PC-3 (cell line): ENCODE measurements at regions not wholly inside any gene's neighbourhood (a gene's known extent, or its start where the extent isn't known, plus 50 kb on each side); places are given as distances from the start of the nearest gene placed in this dataset.

Source experiments
- ATAC-seq: fragments of 200-7000 bp; cut with Tn5 transposase; 2 replicates; pipeline ENCODE4 v1.9.1; 2020; ENCODE audit warnings: mild to moderate bottlenecking, moderate library complexity
- BruUV-seq: library from RNA; stranded (reverse); fragments of 400-500 nt; replicated peaks from 2 replicates; lab custom pipeline; 2021; lab: Mats Ljungman, UMichigan
- CTCF ChIA-PET: fragments of 300-600 bp; sonication (Branson Sonifier 250); formaldehyde crosslinking; loops from one replicate; lab custom pipeline; 2022; ENCODE audit warnings: antibody characterized with exemption; lab: Charles Lee
- POLR2A ChIA-PET: fragments of 300-600 bp; sonication (Branson Sonifier 250); formaldehyde crosslinking; loops from one replicate; lab custom pipeline; 2022; ENCODE audit warnings: antibody characterized with exemption; ENCODE audit not compliant: unreplicated experiment; lab: Charles Lee
- DNase-seq: peaks from one replicate; pipeline ENCODE4 v3.0.0-alpha.2; 2015
- H2AFZ ChIP-seq: fragments of 300-600 bp; sonication (generic); 2 replicates; pipeline ENCODE4 v1.6.0; 2016; ENCODE audit warnings: antibody characterized with exemption, low read length
- H3F3A ChIP-seq: fragments of 300-600 bp; sonication (generic); one replicate; pipeline ENCODE4 v1.6.0; 2017; ENCODE audit warnings: antibody characterized with exemption, low read length, control low read depth, mild to moderate bottlenecking; ENCODE audit not compliant: unreplicated experiment
- H3K27ac ChIP-seq: fragments of 300-600 bp; sonication (generic); 2 replicates; pipeline ENCODE4 v1.5.1; 2016; ENCODE audit warnings: mild to moderate bottlenecking, low read length
- H3K27me3 ChIP-seq: fragments of 300-600 bp; sonication (generic); 2 replicates; pipeline ENCODE4 v1.6.1; 2016; ENCODE audit warnings: low read length, mixed read lengths
- H3K36me3 ChIP-seq: fragments of 300-600 bp; sonication (generic); 2 replicates; pipeline ENCODE4 v1.6.1; 2016; ENCODE audit warnings: low read depth, mixed run types, low read length, mixed read lengths
- H3K4me1 ChIP-seq: fragments of 300-600 bp; sonication (generic); 2 replicates; pipeline ENCODE4 v1.5.1; 2016; ENCODE audit warnings: low read length; ENCODE audit not compliant: insufficient read depth
- H3K4me2 ChIP-seq: fragments of 300-600 bp; sonication (generic); 2 replicates; pipeline ENCODE4 v1.6.0; 2016; ENCODE audit warnings: low read length
- H3K4me3 ChIP-seq: fragments of 300-600 bp; sonication (generic); 2 replicates; pipeline ENCODE4 v1.5.1; 2016; ENCODE audit warnings: mild to moderate bottlenecking, low read length, mixed read lengths
- H3K79me2 ChIP-seq: fragments of 300-600 bp; sonication (generic); 2 replicates; pipeline ENCODE4 v1.6.1; 2017; ENCODE audit warnings: low read length, mixed read lengths
- H3K9ac ChIP-seq: fragments of 300-600 bp; sonication (generic); 2 replicates; pipeline ENCODE4 v1.6.0; 2016; ENCODE audit warnings: mild to moderate bottlenecking, low read length
- H3K9me2 ChIP-seq: fragments of 300-600 bp; sonication (generic); replicated peaks from 2 replicates; pipeline ENCODE4 v1.6.1; 2016; ENCODE audit warnings: mixed run types, low read length, mixed read lengths
- H3K9me3 ChIP-seq: fragments of 300-600 bp; sonication (generic); 2 replicates; pipeline ENCODE4 v1.6.1; 2016; ENCODE audit warnings: low read length, mixed read lengths
- H4K20me1 ChIP-seq: fragments of 300-600 bp; sonication (generic); 2 replicates; pipeline ENCODE4 v1.6.1; 2016; ENCODE audit warnings: low read length, mixed read lengths
- CTCF ChIP-seq: fragments of 300-600 bp; sonication (generic); conservative IDR thresholded peaks from 2 replicates; pipeline ENCODE4 v1.5.1; 2017; ENCODE audit warnings: antibody characterized with exemption, low read depth, mild to moderate bottlenecking, low read length
- EZH2 ChIP-seq: fragments of 300-600 bp; sonication (generic); IDR thresholded peaks from one replicate; pipeline ENCODE4 v1.6.1; 2017; ENCODE audit warnings: antibody characterized with exemption, mild to moderate bottlenecking, low read length; ENCODE audit not compliant: unreplicated experiment
- EZH2phosphoT487 ChIP-seq: fragments of 300-600 bp; sonication (generic); IDR thresholded peaks from 2 replicates; pipeline ENCODE4 v1.6.1; 2018; ENCODE audit warnings: mild to moderate bottlenecking, antibody characterized with exemption, low read length, borderline replicate concordance
- intact Hi-C: fragments of 100-400 bp; cut with micrococcal nuclease; formaldehyde crosslinking; loops from 2 replicates; pipeline ENCODE4 v1.9.0; 2023

- Histone ChIP-seq H2AFZ (no peak overlapping the region), H3K27ac (no peak overlapping the region), H3K9me2 (no peaks in the 10 kb centered on the region), H3K4me1 (no peaks in the 10 kb centered on the region), H3K9me3 (no peaks in the 10 kb centered on the region), H3K27me3 (peaks cover 15% of the 10 kb centered on the region; the same call in 1 of the 2 replicates), H3K4me2 (no peak overlapping the region), H3K36me3 (no peaks in the 10 kb centered on the region), H3K9ac (no peak overlapping the region), H3F3A (no peaks in the 10 kb centered on the region), H4K20me1 (no peaks in the 10 kb centered on the region), H3K4me3 (no peak overlapping the region), H3K79me2 (no peaks in the 10 kb centered on the region)
- ATAC-seq (no peak), DNase-seq (peak; percentile 79)
- TF ChIP-seq EZH2phosphoT487 (no peak), CTCF (peak; percentile 85), EZH2 (no peak)
- no TSS peak for BruUV-seq
- ChIA-PET POLR2A (no interaction called here), CTCF (no interaction called here)
- intact Hi-C loops: loop anchor here (2.0 to 10.0 kb wide), 4 partner anchors 458 to 714 kb away; partner anchors contain the start of gene MEX3B
Measured at GRCh38 chr15:81480645-81481053, 106.6 kb upstream of the TMC3 start.

DNA sequence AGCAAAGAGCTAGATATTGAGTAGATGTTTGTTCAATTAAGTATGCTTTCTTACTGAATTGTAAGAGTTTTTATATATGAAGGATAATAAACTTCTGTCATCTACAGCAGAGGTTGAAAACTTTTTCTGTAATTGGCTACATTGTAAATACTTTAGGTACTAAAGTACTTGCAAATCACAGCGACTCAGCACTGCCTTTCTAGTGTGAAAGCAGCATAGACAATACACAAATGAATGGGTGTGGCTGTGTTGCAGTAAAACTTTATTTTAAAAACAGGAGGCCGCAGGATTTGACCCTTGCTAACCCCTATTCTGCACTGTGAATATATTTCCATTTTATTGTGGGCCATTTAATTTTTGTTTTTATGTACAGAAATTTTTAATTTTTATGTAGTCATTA, 104.3 kb upstream of the TMC3 start:
- Histone ChIP-seq H3F3A (no peaks in the 10 kb centered on the region), H3K9me3 (no peaks in the 10 kb centered on the region), H3K4me1 (no peaks in the 10 kb centered on the region), H3K9ac (no peak overlapping the region), H4K20me1 (no peaks in the 10 kb centered on the region), H3K27ac (no peak overlapping the region), H3K79me2 (no peaks in the 10 kb centered on the region), H3K36me3 (no peaks in the 10 kb centered on the region), H3K4me2 (no peak overlapping the region), H3K9me2 (no peaks in the 10 kb centered on the region), H3K4me3 (no peak overlapping the region), H2AFZ (no peak overlapping the region), H3K27me3 (peaks cover 21% of the 10 kb centered on the region; the same call in 1 of the 2 replicates)
- ChIA-PET POLR2A (no interaction called here), CTCF (no interaction called here)
- no TSS peak for BruUV-seq
- DNase-seq: no peak
- intact Hi-C loops: no loop called here
- TF ChIP-seq CTCF (no peak), EZH2phosphoT487 (no peak), EZH2 (no peak)
- no peak for ATAC-seq

- H3K9ac ChIP-seq: no peak overlapping the region
- no peaks in the 10 kb centered on the region for H4K20me1 ChIP-seq
- intact Hi-C loops: no loop called here
- POLR2A ChIA-PET: no interaction called here
- H3K27me3 ChIP-seq: peaks cover 36% of the 10 kb centered on the region
- TF ChIP-seq EZH2phosphoT487 (no peak), EZH2 (no peak), CTCF (no peak)
- no peak overlapping the region for H3K27ac ChIP-seq
- DNase-seq (no peak), ATAC-seq (no peak)
- no peaks in the 10 kb centered on the region for H3K9me3 ChIP-seq
- H3K79me2 ChIP-seq: no peaks in the 10 kb centered on the region
- H3F3A ChIP-seq: no peaks in the 10 kb centered on the region
- no peak overlapping the region for H3K4me2 ChIP-seq
- CTCF ChIA-PET: no interaction called here
- no peaks in the 10 kb centered on the region for H3K4me1 ChIP-seq
- no peaks in the 10 kb centered on the region for H3K9me2 ChIP-seq
- no TSS peak for BruUV-seq
- no peak overlapping the region for H2AFZ ChIP-seq
- no peaks in the 10 kb centered on the region for H3K36me3 ChIP-seq
- no peak overlapping the region for H3K4me3 ChIP-seq
Measured at GRCh38 chr15:81475926-81476325, 101.9 kb upstream of the TMC3 start.
